Panc1 (cell line): ENCODE measurements at regions not wholly inside any gene's neighbourhood (a gene's known extent, or its start where the extent isn't known, plus 50 kb on each side); places are given as distances from the start of the nearest gene placed in this dataset.
"Not testable (repeated sequence)": the region's sequence is repeated elsewhere in the genome, so short reads cannot be mapped to it uniquely, and the experiment has no call there.

Experiments
- ATAC-seq: fragments of 200-7000 bp; cut with Tn5 transposase; 2 replicates; pipeline ENCODE4 v1.9.1; 2020; ENCODE audit warnings: mild to moderate bottlenecking, moderate library complexity
- BruUV-seq: library from RNA; stranded (reverse); fragments of 400-500 nt; replicated peaks from 2 replicates; lab custom pipeline; 2021; lab: Mats Ljungman, UMichigan
- CTCF ChIA-PET: fragments of 300-600 bp; sonication (Branson Sonifier 250); formaldehyde crosslinking; loops from one replicate; lab custom pipeline; 2022; ENCODE audit warnings: antibody characterized with exemption; lab: Charles Lee
- POLR2A ChIA-PET: fragments of 300-600 bp; sonication (Branson Sonifier 250); formaldehyde crosslinking; loops from one replicate; lab custom pipeline; 2022; ENCODE audit warnings: antibody characterized with exemption; lab: Charles Lee
- DNase-seq: peaks from one replicate; pipeline ENCODE4 v3.0.0-alpha.2; 2010; ENCODE audit warnings: low read depth, low spot score
- H3K27ac ChIP-seq: 2 replicates; pipeline ENCODE4 v1.5.1; 2011; ENCODE audit warnings: mild to moderate bottlenecking, low read length, inconsistent platforms
- H3K27me3 ChIP-seq: fragments of 200-500 bp; sonication (Bioruptor generic); 2 replicates; pipeline ENCODE4 v1.6.0; 2014; ENCODE audit warnings: low read length, inconsistent platforms; ENCODE audit not compliant: control insufficient read depth, insufficient read depth
- H3K36me3 ChIP-seq: fragments of 200-500 bp; sonication (Bioruptor generic); 2 replicates; pipeline ENCODE4 v1.5.1; 2014; ENCODE audit warnings: inconsistent platforms, mild to moderate bottlenecking, low read length, moderate library complexity; ENCODE audit not compliant: control insufficient read depth, insufficient read depth
- H3K4me1 ChIP-seq: 2 replicates; pipeline ENCODE4 v1.5.1; 2011; ENCODE audit warnings: inconsistent platforms, mild to moderate bottlenecking, low read length, moderate library complexity; ENCODE audit not compliant: control insufficient read depth, insufficient read depth
- H3K4me3 ChIP-seq, 2 experiments: 2 replicates each; pipeline ENCODE4 v1.5.1; 2011 to 2012; ENCODE audit warnings: low read depth in 2 of 2, low read length in 2 of 2, mild to moderate bottlenecking in 2 of 2, inconsistent platforms in 1 of 2, moderate library complexity in 1 of 2
- H3K9me3 ChIP-seq: fragments of 200-500 bp; sonication (Bioruptor generic); 2 replicates; pipeline ENCODE4 v1.5.1; 2014; ENCODE audit warnings: low read depth, mild to moderate bottlenecking, inconsistent platforms, low read length, moderate library complexity; ENCODE audit not compliant: control insufficient read depth, insufficient read depth
- POLR2AphosphoS5 ChIP-seq: IDR thresholded peaks from 2 replicates; pipeline ENCODE4 v1.6.1; 2012; ENCODE audit warnings: mild to moderate bottlenecking, low read depth, low read length, moderate library complexity
- SIN3A ChIP-seq: IDR thresholded peaks from 2 replicates; pipeline ENCODE4 v1.6.1; 2012; ENCODE audit warnings: low read depth, mild to moderate bottlenecking, low read length, moderate library complexity, borderline replicate concordance; ENCODE audit not compliant: insufficient read depth
- TCF7L2 ChIP-seq: IDR thresholded peaks from 2 replicates; pipeline ENCODE4 v1.6.1; 2011; ENCODE audit warnings: mild to moderate bottlenecking, low read depth, low read length, inconsistent platforms
- in situ Hi-C: cut with HindIII; loops from 2 replicates; pipeline ENCODE4 v1.10.0; 2016; ENCODE audit warnings: low sequenced_read_pairs, low pct_unique_long_range_greater_than_20kb
- intact Hi-C: fragments of 100-400 bp; cut with micrococcal nuclease; formaldehyde crosslinking; loops from one replicate; pipeline ENCODE4 v1.10.0; 2022; ENCODE audit not compliant: unreplicated experiment
- TF ChIP-seq, protein P1 (sequence below), 2 experiments: IDR thresholded peaks; 2 replicates each; pipeline ENCODE4 v1.6.1; 2011 to 2012; ENCODE audit warnings: low read depth in 2 of 2, control low read depth in 1 of 2, low read length in 1 of 2, mild to moderate bottlenecking in 1 of 2, moderate library complexity in 1 of 2; ENCODE audit not compliant: insufficient read depth in 1 of 2
- TF ChIP-seq, protein P2 (sequence below): fragments of 450-650 bp; IDR thresholded peaks from 2 replicates; pipeline ENCODE4 v1.5.1; 2017; ENCODE audit warnings: mild to moderate bottlenecking

DNA sequence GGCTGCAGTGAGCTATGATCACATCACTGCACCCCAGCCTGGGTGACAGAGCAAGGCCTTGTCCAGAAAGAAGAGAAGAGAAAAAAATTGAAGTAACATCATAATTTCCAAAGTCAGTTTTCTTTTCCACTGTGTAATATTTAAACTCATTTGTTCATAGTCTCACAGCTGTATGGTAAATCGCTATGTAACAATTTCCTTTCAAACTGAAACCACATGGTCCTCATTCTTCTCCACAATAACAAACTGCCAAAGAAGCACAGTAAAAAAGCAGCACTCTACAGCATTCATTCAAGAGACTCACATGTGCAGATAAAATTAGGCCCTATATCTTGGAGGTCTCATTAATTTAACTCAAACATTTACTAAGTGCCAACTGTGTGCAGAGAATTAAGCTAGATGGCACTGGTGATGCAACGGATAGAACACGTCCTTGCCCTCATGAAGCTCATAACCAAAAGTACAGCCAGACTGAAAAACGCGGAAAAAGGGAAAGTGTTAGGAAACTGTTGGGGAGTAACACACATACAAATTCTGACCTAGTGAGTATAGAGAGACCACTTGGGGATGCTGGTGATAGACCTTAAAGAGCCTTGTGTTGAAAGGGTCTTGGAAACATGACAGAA, 174.0 kb upstream of the KCTD7 start:
- no peaks in the 10 kb centered on the region for H3K9me3 ChIP-seq
- intact Hi-C loops = no loop called here
- CTCF ChIA-PET = no interaction called here
- in situ Hi-C loops = no loop called here
- H3K27me3 ChIP-seq = no peaks in the 10 kb centered on the region
- no peak for DNase-seq
- no peak overlapping the region for H3K4me3 ChIP-seq
- H3K36me3 ChIP-seq = no peaks in the 10 kb centered on the region
- no peak overlapping the region for H3K27ac ChIP-seq
- TF ChIP-seq, protein P1, sequence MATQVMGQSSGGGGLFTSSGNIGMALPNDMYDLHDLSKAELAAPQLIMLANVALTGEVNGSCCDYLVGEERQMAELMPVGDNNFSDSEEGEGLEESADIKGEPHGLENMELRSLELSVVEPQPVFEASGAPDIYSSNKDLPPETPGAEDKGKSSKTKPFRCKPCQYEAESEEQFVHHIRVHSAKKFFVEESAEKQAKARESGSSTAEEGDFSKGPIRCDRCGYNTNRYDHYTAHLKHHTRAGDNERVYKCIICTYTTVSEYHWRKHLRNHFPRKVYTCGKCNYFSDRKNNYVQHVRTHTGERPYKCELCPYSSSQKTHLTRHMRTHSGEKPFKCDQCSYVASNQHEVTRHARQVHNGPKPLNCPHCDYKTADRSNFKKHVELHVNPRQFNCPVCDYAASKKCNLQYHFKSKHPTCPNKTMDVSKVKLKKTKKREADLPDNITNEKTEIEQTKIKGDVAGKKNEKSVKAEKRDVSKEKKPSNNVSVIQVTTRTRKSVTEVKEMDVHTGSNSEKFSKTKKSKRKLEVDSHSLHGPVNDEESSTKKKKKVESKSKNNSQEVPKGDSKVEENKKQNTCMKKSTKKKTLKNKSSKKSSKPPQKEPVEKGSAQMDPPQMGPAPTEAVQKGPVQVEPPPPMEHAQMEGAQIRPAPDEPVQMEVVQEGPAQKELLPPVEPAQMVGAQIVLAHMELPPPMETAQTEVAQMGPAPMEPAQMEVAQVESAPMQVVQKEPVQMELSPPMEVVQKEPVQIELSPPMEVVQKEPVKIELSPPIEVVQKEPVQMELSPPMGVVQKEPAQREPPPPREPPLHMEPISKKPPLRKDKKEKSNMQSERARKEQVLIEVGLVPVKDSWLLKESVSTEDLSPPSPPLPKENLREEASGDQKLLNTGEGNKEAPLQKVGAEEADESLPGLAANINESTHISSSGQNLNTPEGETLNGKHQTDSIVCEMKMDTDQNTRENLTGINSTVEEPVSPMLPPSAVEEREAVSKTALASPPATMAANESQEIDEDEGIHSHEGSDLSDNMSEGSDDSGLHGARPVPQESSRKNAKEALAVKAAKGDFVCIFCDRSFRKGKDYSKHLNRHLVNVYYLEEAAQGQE (IDR thresholded peaks at IDR 0.05; ENCODE audit: insufficient read depth in 1 of 2, low read depth in 2 of 2, low read length in 1 of 2) = no peak
- TF ChIP-seq, protein P2, sequence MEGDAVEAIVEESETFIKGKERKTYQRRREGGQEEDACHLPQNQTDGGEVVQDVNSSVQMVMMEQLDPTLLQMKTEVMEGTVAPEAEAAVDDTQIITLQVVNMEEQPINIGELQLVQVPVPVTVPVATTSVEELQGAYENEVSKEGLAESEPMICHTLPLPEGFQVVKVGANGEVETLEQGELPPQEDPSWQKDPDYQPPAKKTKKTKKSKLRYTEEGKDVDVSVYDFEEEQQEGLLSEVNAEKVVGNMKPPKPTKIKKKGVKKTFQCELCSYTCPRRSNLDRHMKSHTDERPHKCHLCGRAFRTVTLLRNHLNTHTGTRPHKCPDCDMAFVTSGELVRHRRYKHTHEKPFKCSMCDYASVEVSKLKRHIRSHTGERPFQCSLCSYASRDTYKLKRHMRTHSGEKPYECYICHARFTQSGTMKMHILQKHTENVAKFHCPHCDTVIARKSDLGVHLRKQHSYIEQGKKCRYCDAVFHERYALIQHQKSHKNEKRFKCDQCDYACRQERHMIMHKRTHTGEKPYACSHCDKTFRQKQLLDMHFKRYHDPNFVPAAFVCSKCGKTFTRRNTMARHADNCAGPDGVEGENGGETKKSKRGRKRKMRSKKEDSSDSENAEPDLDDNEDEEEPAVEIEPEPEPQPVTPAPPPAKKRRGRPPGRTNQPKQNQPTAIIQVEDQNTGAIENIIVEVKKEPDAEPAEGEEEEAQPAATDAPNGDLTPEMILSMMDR = no peak
- no peak for TF ChIP-seq TCF7L2
- TF ChIP-seq SIN3A = no peak
- no peak for TF ChIP-seq POLR2AphosphoS5
- no TSS peak for BruUV-seq
- no peak for ATAC-seq
- POLR2A ChIA-PET = no interaction called here
- H3K4me1 ChIP-seq = no peaks in the 10 kb centered on the region

- ATAC-seq, H3K27me3 ChIP-seq, BruUV-seq, H3K36me3 ChIP-seq, H3K9me3 ChIP-seq, H3K4me1 ChIP-seq, H3K4me3 ChIP-seq, POLR2A ChIA-PET, DNase-seq, intact Hi-C loops, H3K27ac ChIP-seq, in situ Hi-C loops, CTCF ChIA-PET: not testable (repeated sequence)
Observed at GRCh38 chr7:66455432-66455831, 173.2 kb upstream of the KCTD7 start.

GRCh38 chr7:66456431-66456830, 172.2 kb upstream of the KCTD7 start:
- H3K36me3 ChIP-seq, H3K4me3 ChIP-seq, H3K27me3 ChIP-seq, in situ Hi-C loops, H3K9me3 ChIP-seq, BruUV-seq, H3K4me1 ChIP-seq, ATAC-seq, H3K27ac ChIP-seq, CTCF ChIA-PET, POLR2A ChIA-PET, intact Hi-C loops, DNase-seq: not testable (repeated sequence)

DNA sequence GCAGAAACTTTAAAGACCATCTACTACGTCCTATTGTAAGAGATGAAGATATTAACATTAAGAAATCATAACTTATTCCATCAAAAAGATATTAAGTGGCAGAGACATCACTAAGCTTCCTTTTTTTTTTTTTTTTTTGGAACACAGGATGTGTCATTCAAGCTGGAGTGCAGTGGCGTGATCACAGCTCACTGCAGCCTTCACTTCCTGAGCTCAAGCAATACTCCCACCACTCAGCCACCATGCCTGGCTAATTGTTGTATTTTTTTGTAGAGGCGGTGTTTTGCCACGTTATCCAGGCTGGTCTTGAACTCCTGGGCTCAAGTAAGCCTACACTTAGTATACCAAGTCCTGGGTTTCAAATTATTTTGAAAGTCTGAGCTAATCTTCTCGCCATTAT, 169.7 kb upstream of the KCTD7 start:
- H3K4me1 ChIP-seq, DNase-seq, H3K27me3 ChIP-seq, H3K36me3 ChIP-seq, BruUV-seq, H3K4me3 ChIP-seq, H3K27ac ChIP-seq, in situ Hi-C loops, ATAC-seq, CTCF ChIA-PET, H3K9me3 ChIP-seq, intact Hi-C loops: not testable (repeated sequence)
- POLR2A ChIA-PET = interaction anchor here (0.6 kb wide), 1 partner anchor 131 kb away, joined by 3 read pairs; no protein-coding TSS in a partner anchor

DNA sequence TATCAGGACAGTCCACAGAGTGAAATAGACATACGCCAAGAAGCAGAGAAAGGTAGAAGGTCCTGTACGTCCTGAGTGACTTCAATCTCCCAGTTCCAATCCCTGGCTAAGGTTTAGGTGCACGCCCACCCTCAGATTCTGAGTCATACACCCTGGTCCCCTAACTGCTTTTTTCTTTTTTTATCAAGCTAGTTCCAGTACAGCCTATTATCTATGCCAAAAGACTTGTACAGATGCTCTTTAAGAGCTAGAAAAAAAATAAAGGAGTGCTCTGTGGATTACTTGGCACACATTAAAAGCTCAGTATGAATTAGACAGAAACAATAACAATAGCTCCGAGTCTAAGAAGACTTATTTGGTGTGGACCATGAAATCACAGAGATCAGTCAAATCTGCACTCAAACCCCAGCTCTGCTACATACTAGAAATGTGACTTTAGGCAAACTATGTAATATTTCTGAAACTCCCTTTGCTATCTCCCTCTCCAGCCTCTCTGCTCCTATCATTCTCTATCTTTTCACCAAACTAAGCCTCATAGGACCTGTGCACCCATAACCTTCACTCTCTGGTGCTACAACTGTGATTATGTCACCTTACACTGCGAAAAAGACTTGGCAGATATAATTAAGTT, 168.8 kb upstream of the KCTD7 start:
- H3K27ac ChIP-seq, H3K4me3 ChIP-seq, H3K9me3 ChIP-seq, BruUV-seq, ATAC-seq, in situ Hi-C loops, intact Hi-C loops, H3K36me3 ChIP-seq, H3K27me3 ChIP-seq, DNase-seq, H3K4me1 ChIP-seq, POLR2A ChIA-PET: not testable (repeated sequence)
- CTCF ChIA-PET = interaction anchor here (0.6 kb wide), 1 partner anchor 254 kb away, joined by 5 read pairs; no protein-coding TSS in a partner anchor
